GM19467 (cell line): ENCODE measurements at regions not wholly inside any gene's neighbourhood (a gene's known extent, or its start where the extent isn't known, plus 50 kb on each side); places are given as distances from the start of the nearest gene placed in this dataset.
"Not testable (repeated sequence)": the region's sequence is repeated elsewhere in the genome, so short reads cannot be mapped to it uniquely, and the experiment has no call there.

Experiments
- ATAC-seq: cut with Tn5 transposase; IDR thresholded peaks from one replicate; pipeline ENCODE4 v1.9.1; 2021; ENCODE audit warnings: mild to moderate bottlenecking, moderate library complexity; ENCODE audit not compliant: unreplicated experiment

DNA sequence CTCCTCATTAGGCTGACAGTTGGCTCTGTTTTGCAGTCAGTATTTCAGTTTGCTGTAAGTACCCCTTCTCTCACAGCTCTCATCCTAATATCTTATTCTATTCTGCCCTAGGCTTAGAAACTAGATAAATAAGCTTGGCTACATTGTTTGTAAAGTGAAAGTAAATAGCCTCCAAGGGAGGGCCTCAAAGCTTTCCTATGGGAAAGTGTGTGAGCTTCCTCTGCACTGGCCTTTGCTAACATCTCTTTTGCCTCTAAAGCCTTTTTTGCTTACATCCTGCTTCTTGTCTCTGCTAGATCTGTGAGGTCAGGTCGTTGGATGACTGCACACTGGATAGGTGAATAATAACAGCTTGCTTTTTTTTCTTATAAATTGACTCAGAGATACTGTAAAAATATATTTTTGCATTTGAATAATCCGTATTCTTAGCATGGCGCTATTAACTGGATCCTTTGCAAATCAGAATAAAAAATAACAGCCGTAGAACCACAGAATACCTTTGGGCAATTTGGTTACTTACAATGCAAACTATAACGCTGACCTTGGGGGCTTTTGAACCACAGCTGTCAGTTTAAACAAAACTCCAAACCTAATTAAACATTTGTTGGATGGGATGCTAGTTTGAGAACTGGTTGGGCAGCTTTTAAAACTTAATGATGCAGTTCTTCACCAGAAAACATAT lies 55.1 kb downstream of the TTC6 start:
- ATAC-seq = no peak

DNA sequence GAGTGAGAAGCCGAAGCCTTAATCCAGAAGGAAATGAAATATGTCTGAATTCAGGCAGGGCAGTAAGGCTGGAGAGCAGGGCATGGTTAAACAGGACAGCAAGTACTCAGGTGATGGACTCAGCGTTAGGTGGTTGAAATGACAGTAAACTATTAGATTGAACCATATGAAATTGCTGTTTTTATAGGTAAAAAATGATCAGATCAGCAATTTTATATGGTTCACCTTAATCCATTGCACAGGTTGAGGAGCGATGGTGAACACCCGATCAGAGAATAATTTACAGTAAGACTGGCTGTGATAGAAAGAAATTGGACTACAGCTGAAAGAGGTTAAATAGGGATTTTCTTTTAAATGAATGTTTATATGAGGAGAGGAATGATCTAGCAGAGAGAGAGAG lies 56.6 kb downstream of the TTC6 start:
- ATAC-seq = no peak

DNA sequence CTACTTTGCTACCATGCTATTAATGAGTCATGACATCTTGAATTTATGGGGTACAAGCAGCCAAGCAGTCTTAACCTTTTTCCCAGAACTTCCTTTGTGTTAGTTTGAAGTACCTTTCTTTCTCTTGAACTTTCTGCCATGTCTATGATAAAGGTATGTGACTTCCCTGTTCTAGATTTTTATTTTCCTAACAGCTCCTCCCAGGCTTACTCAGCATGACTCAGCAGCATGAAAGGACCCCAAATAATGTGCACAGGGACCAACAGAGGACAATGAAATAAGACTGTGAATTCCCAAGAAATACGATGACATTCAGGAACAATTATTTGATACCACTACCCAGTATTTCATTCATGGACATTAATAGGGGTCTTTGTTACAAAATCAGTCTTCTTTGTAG lies 60.0 kb downstream of the TTC6 start:
- ATAC-seq = no peak

DNA sequence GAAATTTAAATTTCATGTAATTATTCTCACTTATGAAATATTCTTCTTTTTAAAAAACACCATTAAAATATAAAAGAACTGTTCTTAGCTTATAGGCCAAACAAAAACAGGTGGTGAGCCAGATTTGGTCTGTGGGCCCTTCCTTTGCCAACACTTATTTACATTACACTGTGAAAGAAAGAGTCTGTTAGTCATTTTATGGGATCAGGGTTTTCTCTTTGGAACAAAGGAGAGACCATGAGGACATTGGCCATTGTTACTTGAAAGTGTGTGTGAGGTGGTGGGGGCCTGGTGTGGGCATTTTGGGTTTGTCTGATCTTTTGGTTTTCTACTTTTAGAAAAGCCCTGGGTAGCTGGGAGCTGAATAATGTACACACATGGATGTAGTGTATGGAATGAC lies 62.7 kb downstream of the TTC6 start:
- ATAC-seq = no peak

DNA sequence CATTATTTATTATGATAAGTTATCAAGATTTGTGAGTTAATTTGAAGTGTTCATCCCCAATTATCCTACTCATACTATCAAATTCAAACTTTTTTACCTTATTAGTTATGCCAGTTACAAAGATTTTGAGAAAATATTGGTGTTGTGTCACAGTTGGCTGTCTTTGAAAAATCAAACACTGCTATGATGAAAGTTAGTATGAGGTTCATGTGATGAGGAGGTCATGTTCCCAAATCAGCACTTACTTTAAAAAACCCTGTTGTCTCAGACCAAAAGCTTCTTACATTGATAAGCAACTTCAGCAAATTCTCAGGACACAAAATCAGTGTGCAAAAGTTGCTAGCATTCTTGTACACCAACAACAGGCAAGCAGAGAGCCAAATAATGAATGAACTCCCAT lies 68.1 kb downstream of the TTC6 start:
- no peak for ATAC-seq

DNA sequence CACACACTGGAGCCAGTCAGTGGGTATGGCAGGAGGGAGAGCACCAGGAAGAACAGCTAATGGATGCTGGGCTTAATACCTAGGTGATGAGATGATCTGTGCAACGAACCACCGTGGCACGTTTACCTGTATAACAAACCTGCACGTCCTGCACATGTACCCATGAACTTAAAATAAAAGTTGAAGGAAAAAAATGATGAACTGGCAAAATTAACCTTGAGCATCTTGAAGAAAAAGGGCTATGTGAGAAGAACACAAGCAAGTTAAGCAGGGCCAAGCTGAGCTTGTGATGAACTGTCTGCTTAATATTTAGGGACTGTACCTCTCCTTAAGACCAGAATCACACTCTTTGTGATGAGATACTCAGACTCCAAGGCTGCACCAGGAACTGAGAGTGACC lies 70.0 kb downstream of the TTC6 start:
- no peak for ATAC-seq

DNA sequence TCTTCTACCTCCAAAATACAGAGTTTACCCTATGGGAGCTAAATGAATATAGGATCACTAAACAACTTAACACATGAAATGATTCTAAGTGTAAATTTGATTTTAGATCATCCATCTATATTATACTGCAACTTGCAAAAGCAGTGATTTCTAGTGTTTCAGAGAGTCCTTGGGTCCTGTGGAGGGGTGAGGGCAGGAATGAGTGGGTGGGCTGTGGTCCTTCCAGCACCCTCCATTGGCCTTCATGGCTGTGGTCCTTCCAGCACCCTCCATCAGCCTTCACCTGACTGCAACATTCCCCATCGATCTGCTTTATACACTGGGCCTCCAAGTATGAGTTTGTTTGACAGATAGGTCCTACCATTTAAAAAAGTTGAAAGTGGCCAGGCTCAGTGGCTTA lies 70.5 kb downstream of the TTC6 start:
- ATAC-seq = no peak

DNA sequence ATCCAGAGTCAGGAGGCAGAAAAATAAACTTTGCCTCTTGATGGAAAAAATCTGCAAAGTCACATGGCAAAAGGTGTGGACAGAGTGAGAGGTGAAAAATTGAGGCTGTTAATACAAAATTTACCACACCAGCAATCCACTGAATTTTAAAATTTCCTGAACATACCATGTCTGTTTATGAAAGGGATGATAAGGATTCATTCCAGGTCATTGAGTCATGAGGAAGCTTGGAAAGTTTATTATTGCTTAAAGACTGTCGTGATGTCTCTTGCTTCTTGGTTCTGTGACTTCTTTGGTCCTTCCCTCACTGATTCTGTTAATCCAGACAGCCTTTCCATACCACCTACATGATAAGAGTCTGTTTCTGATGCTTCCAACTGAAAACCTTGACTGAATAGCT lies 73.2 kb downstream of the TTC6 start:
- ATAC-seq = no peak

DNA sequence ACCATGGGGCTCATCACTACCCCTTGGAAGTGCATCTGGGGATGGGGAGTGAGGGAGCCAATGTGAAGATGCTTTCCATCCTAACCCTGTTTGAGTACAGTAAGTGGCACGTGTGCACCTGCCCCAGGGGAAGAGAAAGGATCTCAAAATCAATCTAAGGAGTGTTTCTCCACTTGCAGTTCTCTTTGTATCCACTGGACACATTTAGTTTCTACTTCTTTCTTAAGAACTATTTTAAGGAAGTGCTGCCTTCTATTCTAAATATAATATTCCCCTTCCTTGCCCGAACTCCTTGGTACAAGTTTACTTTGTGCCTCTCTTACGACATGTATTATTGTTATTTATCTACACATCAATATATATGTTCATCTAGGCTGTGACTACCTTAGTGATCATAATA lies 73.8 kb downstream of the TTC6 start:
- ATAC-seq = no peak

DNA sequence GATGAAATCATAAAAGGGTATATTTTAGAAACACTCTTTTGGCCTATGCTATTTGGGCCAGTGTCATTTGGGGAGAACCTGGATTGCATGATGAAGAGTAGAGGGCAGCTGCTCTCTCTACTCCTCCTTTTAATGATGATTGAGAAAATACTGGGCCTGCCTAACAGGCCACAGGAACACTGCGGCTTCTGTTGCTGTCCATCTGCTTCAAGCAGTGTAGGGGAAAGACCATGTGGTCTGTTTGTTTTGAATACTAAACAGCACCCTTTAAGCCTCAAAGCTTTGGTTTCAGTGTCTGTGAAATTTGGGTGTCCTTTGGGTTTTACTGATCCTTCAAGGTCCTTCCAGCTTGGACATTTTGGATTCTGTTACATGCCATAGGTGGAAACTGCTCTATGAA lies 78.0 kb downstream of the TTC6 start:
- ATAC-seq = no peak

DNA sequence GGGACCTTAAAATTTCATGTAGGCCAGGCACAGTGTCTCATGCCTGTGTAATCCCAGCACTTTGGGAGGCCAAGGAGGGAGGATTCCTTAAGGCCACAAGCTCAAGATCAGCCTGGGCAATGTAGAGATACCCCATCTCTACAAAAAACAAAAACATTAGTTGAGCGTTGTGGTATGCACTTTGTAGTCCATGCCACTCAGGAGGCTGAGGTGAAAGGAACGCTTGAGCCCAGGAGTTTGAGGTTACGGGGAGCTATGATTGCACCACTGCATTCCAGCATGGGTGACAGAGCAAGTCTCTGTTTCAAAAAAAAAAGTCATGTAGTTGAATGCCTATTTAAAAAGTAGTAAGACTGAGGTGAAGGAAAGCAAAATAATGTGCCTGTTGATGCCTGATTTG lies 83.5 kb downstream of the TTC6 start:
- ATAC-seq = no peak

DNA sequence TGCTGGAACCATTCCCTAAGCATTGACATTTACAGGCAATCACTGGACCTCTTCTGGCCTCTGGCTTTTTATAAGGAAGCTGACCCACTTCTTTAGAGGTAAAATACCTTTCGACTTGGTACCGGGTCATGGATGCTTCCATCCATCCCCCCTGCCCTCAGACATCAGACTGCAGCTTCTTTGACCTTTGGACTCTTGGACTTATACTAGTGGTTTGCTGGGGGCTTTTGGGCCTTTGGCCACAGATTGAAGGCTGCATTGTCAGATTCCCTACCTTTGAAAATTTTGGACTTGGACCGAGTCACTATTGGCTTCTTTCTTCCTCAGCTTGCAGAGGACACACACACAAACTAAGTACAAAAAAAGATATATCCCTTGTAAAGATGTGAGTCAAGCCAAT lies 86.1 kb downstream of the TTC6 start:
- no peak for ATAC-seq

DNA sequence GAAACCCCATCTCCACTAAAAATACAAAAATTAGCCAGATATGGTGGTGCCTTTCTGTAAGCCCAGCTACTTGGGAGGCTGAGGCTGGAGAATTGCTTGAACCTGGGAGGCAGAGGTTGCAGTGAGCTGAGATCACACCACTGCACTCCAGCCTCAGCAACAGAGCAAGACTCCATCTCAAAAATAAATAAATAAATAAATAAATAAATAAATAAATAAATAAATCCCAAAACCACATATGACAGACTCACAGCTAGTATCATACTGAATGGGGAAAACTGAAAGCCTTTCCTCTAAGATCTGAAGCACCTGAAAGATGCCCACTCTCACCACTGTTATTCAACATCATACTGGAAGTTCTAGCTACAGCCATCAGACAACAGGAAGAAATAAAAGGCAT lies 97.3 kb downstream of the TTC6 start:
- not testable (repeated sequence) for ATAC-seq

DNA sequence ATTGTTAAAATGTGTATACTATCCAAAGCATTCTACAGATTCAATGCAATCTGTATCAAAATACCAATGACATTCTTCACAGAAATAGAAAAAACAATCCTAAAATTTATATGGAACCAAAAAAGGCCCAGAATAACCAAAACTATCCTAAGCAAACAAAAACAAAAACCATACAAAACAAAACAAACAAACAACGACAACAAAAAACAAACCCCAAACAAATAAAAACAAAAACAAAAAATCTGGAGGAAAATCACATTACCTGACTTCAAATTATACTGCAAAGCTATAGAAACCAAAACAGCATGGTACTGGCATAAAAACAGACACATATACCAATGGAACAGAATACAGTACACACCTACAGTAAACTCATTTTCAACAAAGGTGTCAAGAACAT lies 98.0 kb downstream of the TTC6 start:
- ATAC-seq = not testable (repeated sequence)

DNA sequence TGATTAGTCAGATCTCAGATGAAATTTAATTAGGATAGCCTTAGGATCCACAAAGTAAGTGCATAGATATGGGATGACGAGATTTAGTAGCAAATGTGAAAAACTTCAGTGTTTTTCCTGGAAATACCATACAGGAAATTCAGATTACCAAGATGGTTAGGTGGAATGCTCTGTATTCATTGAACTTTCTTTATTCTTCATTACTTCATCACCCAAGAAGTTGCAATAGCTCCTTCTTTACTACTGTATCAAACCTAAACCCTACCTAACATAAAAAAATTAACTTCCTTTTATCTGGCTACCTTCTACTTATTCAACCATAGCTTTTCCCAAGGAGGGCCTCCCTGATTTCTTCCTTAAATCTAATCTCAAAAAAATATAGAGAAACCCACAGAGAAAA lies 100.4 kb downstream of the TTC6 start:
- ATAC-seq = no peak

DNA sequence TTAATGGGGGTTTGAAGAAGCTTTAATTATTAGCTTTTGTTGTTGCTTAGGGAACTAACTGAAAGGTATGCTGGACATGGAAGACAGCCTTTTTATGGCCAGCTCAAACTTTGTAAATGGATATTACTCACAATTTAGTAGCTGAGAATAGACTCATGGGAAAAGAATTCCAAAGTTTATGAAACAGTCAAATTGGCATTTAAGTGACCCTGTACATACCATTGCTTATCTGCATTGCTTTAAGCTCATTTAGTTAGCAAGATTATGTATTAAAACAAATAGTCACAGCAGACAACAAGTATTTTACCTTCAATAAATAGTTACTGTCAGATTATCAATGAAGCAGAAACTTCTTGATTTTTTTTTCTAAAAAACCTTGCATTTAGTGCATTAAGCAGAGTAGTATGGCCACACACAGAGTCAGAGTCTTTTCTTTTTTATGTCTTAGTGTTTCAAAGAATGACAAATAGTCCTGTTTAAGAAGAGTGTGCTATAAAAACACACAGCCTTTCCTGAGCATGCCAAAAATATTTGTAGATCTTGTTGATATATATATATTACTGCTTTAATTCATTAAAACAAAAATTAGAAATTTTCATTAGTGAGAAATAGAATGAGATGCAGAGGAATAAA lies 102.2 kb downstream of the TTC6 start:
- ATAC-seq = no peak

DNA sequence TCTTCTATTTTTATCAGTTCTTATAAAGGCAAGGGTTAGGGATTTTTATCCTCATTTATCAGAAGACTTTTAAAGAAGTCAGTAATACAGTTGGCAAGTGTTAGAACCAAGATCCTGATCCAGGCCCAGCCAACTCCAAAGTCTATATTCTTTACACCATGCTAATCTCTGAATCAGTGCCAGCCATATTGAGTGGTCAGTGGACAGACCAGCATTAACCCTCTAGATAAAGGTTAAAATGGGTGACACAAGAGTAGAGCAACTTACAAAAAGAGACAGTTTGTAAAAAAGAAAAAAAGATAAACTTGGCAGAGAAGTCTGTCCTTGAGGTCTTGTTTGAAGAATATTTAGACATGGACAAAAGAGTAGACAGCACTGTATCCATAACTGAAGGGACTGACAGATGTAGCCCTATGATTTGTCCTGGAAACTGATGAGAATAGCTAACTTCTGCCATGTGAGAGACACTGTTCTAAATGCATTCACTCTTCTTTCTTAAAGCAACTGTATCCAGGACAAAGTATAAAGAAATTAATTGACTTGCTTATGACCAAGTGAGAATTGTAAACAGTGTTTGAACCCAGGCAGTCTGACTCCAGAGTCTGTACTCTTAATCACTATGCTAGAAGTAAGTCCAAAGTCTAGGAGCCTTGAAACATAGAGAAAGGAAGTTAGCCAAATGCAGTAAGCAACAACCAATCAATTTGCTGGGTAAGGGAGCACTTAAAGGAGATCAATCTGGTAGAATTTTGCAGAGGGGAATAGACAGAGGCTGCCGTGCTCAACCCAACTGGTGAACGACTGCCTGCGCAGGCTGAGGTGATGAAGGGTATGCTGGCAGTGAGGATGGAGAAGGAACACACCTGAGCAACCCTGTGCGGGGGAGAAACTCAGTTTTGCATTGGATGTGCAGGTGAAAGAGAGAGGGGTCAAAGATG lies 103.7 kb downstream of the TTC6 start:
- ATAC-seq = no peak

DNA sequence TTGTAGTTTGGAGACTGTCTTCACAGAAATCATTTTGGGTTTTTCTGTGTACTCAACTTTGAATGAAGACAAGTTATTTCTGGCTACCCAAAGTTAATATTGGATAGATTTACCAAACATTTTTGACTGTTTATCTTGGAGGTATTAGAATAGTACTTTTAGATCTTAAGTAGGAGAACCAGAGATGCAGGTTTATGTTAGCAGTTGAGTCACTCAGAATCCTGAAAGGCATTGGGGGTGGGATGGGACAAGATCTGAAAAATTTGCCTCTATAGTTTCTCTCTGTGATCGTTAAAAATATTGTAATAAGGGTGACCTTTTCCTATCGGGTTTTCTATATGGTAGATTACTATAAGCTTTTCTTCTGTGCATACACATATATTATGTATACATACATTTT lies 112.3 kb downstream of the TTC6 start:
- ATAC-seq = no peak

DNA sequence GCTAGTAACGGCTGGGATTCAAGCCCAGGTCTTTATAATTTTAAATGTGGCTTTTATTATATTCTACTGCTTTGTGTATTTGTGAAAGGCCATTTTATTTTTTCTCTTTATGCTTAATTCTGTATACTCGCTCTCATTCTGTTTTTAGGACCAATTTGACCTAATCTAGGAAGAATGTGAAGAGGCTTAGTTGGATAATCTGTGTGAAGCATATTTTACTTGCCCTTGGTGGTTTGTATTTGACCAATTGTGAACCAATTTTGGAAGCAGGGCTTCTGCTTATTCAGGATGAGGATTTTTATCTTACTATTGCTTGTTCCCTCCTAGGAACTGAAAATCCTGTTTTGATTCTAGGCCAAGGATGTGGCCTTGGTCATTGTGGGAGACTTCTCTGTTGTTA lies 113.1 kb downstream of the TTC6 start:
- ATAC-seq = no peak

DNA sequence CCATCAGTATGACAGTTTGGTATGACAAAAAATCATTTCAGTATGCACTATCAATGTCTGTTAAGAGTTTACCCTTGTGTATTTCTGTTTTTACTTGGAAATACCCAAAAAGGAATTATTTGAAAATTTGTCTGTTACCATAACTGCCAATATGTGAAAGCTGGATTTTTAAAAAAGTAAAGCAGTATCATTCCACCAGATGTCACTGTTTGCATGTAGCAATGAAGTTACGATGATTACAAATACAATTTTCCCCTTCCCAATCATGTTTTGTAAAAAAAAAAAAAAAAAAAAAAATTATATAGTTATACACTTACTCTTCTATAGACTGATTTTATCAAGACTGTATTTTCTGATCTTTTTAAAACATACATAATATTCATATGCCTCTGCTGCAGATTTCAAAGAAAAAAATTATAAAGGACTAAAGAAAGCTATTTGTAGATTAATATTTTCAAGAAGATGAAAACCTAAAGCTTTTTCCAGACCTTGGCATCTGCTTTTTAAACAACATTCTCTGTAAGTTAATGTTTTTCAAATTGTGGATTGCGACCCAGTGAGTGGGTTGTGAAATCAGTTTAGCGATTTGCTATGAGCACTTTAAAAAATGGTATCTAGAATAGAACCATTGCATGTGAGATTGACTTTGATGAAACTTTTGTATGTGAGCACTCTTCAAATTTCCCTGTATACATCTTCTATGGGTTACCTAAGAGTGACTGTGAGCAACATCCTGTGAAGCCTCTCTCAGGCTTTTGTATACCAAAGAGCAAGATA lies 114.2 kb downstream of the TTC6 start:
- no peak for ATAC-seq

DNA sequence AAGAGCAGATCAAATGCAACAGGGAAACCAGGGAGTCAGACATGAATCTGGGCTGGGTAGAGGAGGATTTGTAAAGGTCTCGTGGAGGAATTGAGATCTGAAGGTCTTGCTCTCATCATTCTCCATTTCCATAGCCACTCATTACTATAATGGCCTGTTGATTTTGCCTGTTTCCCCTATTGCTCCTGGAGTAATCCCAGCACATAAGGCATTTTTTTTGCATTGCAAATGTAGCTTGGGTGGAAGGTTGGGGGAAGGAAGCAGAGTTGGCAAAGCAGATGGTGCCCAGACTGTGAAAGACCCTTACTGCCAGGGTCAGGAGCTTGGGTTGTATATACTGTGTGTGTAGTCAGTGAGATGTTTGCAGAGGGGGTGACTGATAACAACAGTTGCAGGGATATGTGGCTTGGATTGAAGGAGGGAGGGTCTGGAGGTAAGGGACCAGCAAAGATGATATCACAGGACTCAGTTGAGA lies 116.0 kb downstream of the TTC6 start:
- ATAC-seq = no peak
